ENCODE measurements at regions not wholly inside any gene's neighbourhood (a gene's known extent, or its start where the extent isn't known, plus 50 kb on each side); places are given as distances from the start of the nearest gene placed in this dataset.

GRCh38 chr2:45212953-45213635 is 203.8 kb upstream of the SIX2 start:
- no peak for DNase-seq (ENCODE audit: low read depth)

- no peak for DNase-seq (ENCODE audit: low read depth)
These were observed 202.4 kb upstream of the SIX2 start for GRCh38 chr2:45211636-45212035.

GRCh38 chr2:45210462-45211195 is 201.4 kb upstream of the SIX2 start:
- DNase-seq (ENCODE audit: low read depth), result peak; percentile 16

- no peak for DNase-seq (ENCODE audit: low read depth)
These were observed 200.6 kb upstream of the SIX2 start for GRCh38 chr2:45209875-45210274.

- DNase-seq (ENCODE audit: low read depth), result no peak
These were observed 200.1 kb upstream of the SIX2 start for GRCh38 chr2:45209302-45209701.

GRCh38 chr2:45207101-45207500 is 197.8 kb upstream of the SIX2 start:
- no peak for DNase-seq (ENCODE audit: low read depth)

GRCh38 chr2:45205985-45206384 is 196.7 kb upstream of the SIX2 start:
- no peak for DNase-seq (ENCODE audit: low read depth)

GRCh38 chr2:45205480-45205879 is 196.2 kb upstream of the SIX2 start:
- no peak for DNase-seq (ENCODE audit: low read depth)

- no peak for DNase-seq (ENCODE audit: low read depth)
These were observed 194.1 kb upstream of the SIX2 start for GRCh38 chr2:45203400-45203799.

GRCh38 chr2:45199973-45200372 is 190.7 kb upstream of the SIX2 start:
- DNase-seq (ENCODE audit: low read depth), result no peak

GRCh38 chr2:45195916-45196315 is 186.7 kb upstream of the SIX2 start:
- DNase-seq (ENCODE audit: low read depth), result no peak

- no peak for DNase-seq (ENCODE audit: low read depth)
These were observed 185.3 kb upstream of the SIX2 start for GRCh38 chr2:45194596-45194995.

GRCh38 chr2:45193581-45193980 is 184.3 kb upstream of the SIX2 start:
- DNase-seq (ENCODE audit: low read depth), result no peak

- DNase-seq (ENCODE audit: low read depth), result no peak
These were observed 183.7 kb upstream of the SIX2 start for GRCh38 chr2:45192991-45193390.

- no peak for DNase-seq (ENCODE audit: low read depth)
These were observed 183.2 kb upstream of the SIX2 start for GRCh38 chr2:45192481-45192880.

GRCh38 chr2:45191976-45192375 is 182.7 kb upstream of the SIX2 start:
- DNase-seq (ENCODE audit: low read depth), result no peak

- DNase-seq (ENCODE audit: low read depth), result no peak
These were observed 182.1 kb upstream of the SIX2 start for GRCh38 chr2:45191146-45191863.

- peak; percentile 67 for DNase-seq (ENCODE audit: low read depth)
These were observed 181.3 kb upstream of the SIX2 start for GRCh38 chr2:45190481-45190942.

GRCh38 chr2:45184606-45185005 is 175.4 kb upstream of the SIX2 start:
- DNase-seq (ENCODE audit: low read depth), result peak; percentile 91

- no peak for DNase-seq (ENCODE audit: low read depth)
These were observed 173.5 kb upstream of the SIX2 start for GRCh38 chr2:45182667-45183295.

- no peak for DNase-seq (ENCODE audit: low read depth)
These were observed 171.5 kb upstream of the SIX2 start for GRCh38 chr2:45180779-45181178.
